Right lung (tissue), 2 donors: ENCODE measurements at regions not wholly inside any gene's neighbourhood (a gene's known extent, or its start where the extent isn't known, plus 50 kb on each side); places are given as distances from the start of the nearest gene placed in this dataset.

Experiments
- DNase-seq, 2 donors: peaks; one replicate each; pipeline ENCODE4 v3.0.0-alpha.2; 2013

GRCh38 chr2:117712684-117713083 lies 101.8 kb upstream of the DDX18 start:
- no peak for DNase-seq

DNA sequence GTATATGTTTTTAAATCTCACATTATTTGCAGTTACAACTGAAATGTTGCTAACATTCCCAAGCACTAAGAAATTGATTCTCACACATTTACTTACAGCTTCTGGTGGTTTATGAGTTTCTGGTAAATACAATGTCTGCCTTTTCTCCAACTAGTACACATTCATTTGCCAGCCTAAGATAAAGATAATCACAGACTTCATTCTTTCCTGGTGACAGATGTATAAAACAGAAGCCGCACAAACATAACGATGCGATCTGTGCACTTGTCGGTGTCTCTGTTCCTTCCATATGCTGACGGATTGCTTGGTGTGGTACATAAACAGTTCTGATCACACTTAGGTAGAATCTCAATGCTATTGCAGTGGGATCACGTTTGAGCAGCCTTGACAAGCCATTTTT lies 100.4 kb upstream of the DDX18 start:
- no peak for DNase-seq

GRCh38 chr2:117714745-117715417 lies 99.6 kb upstream of the DDX18 start:
- no peak for DNase-seq

- no peak for DNase-seq
Measured at GRCh38 chr2:117716505-117716904, 98.0 kb upstream of the DDX18 start.

GRCh38 chr2:117717072-117717471 lies 97.4 kb upstream of the DDX18 start:
- no peak for DNase-seq

GRCh38 chr2:117718048-117718447 lies 96.4 kb upstream of the DDX18 start:
- DNase-seq, result no peak

DNA sequence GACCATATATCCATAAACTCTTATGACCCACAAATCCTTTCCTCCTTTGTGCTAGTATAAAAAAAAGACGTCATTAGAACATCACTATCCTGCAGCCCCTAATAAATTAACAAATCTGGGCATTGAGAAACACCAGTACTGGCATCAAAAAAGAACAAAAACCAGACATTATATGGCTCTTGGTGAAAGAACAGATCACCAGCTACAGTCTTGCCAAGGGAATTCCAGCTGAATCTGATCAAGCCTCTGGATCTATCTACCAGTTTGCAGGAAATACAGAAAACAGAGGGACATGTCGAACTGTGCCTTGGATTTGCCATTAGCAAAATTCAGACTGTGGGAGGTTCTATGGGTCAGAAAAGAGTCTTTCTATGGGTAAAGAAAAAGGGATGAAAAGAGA lies 93.7 kb upstream of the DDX18 start:
- DNase-seq, result no peak

DNA sequence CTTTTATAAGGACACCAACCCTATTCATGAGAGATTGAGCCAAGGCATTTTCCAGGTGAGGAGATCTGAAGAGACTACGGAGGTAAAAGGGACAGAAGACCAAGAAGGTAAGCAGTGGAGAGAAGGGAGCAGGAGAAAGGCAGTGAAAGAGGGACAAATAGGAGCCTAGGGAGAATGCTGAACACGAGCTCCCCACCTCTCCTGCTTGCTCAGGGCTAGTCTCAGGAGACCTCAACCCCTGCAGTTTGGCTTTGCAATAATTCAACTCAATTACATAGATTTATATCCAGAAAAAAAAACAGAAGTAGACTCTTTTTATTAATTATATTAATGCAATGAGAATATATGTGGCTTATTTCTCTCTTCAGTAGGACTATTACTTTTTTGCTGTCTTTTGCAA lies 91.0 kb upstream of the DDX18 start:
- no peak for DNase-seq

DNA sequence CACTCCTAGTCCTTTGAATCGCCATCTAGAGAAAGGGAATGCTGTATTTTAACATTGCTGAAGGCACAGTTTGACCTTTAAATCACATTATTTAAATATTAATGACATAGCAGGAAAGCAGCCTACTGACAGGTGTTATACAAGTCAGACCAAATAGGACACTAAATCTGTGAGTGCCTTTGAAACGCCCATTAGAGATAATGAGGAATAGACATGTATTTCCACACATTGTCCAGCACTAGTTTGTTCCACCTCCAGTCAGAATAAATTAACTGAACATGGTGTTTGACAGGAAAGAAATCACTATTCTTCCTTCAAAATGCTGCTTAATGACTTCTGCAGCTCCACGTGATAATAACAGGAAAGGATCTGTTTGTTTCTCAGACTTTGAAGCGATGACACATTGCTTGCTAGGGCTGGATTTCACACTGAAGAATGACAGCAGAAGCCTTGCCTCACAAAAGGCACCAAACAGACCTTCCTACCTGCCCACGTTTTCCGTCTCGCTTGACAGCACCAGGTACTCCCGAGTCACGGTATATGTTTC lies 90.5 kb upstream of the DDX18 start:
- no peak for DNase-seq

GRCh38 chr2:117726747-117727146 lies 87.7 kb upstream of the DDX18 start:
- DNase-seq, result no peak

DNA sequence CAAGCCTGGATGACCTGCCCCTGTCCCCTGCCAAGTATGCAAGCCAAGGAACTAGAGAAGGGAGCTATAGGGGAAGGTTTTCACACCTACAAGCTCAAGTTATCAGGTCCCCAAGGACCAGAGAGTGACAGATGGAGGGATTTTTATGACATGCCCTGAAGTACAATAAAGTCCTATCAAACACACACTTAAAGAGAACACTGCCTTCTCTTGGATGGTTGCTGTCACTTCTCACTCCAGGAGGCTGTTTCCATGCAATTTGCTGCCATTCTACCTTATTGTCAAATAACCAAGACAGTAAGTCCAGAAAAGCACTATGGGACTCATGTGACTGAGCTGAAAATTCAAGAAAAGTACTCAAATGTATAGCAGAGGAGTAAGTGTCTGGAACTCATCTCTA lies 76.6 kb upstream of the DDX18 start:
- no peak for DNase-seq

DNA sequence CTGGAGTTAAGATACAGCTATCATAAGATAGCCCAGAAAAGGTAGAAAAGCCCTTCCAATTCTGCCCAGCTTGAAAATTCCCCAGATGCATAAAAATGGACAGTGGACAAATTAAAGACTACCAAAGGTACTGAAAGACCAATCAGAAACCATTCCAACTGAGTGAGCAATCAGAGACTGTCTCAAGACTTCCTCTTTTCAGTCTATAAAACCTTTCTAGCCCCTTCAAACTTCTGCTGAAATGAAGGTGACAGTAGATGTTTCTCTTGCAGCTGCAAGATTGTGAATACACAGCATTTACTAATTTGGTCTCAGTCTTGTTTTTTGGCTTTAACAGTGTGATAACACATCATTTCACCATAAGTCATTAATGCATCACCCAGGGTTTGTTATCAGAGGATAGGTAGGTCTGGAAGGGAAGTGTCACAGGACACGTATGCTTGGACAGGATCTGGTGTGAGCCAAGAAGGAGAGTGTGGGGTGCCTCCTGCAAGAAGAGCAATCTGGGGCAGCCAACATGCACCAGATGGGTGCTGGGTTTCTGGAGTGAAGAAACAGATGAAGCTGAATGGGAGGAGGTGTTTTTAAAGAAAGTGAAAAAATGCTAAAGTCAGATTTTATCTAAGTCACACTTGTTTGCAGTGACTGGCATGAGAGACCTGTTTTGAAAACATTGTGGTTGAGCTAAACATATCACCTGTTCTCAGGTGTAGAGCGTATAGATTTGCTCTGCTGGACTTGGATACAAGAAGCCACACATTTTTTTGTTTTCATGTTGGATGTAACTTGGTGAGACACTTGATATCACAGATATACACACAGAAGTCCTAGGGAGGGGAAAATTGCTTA lies 75.3 kb upstream of the DDX18 start:
- DNase-seq, result no peak

GRCh38 chr2:117745537-117745936 lies 69.0 kb upstream of the DDX18 start:
- no peak for DNase-seq

GRCh38 chr2:117755768-117756167 lies 58.7 kb upstream of the DDX18 start:
- no peak for DNase-seq

- no peak for DNase-seq
Measured at GRCh38 chr2:117760916-117761315, 53.6 kb upstream of the DDX18 start.

- no peak for DNase-seq
Measured at GRCh38 chr2:117762454-117762853, 52.0 kb upstream of the DDX18 start.

DNA sequence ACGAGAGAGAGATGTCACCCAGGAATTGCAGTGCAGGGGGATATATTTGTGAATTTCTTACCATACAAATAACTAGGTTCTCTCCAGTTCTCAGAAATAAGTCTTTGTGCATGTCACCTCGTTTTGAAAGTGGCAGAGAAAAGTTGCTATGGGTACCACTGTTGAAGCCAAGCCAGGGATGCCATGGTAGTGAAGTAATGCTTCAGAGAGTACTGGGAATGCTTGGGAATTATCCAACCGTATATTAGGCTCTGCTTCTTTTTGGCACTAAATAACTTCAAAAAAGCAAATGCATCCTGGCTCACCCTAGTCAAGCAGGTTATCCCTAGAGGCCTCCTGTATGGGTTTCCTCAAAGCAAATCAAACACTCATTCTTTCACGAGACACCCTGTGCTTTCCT lies 50.7 kb upstream of the DDX18 start:
- DNase-seq, result peak in 1 of 2 donors; percentile 23
